ENCODE measurements at regions not wholly inside any gene's neighbourhood (a gene's known extent, or its start where the extent isn't known, plus 50 kb on each side); places are given as distances from the start of the nearest gene placed in this dataset.
"Not testable (repeated sequence)": the region's sequence is repeated elsewhere in the genome, so short reads cannot be mapped to it uniquely, and the experiment has no call there.

DNA sequence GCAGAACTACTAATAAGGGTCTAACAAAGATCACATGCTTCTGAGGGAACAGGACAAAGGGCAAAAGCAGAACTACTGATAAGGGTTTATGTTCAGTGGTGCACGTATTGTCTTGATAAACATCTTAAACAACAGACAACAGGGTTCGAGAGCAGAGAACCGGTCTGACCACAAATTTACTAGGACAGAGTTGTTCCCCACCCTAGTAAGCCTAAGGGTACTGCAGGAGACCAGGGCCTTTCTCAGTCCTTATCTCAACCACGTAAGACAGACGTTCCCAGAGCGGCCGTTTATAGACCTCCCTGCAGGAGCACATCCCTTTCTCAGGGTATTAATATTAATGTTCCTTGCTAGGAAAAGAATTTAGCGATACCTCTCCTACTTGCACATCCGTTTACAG lies 1089.5 kb upstream of the ATXN8OS start:
- TF ChIP-seq YY1 (IDR thresholded peaks at IDR 0.05; ENCODE audit: insufficient read depth, insufficient read length); ZNF274 (IDR thresholded peaks at IDR 0.05; ENCODE audit: low read depth, low read length): not testable (repeated sequence)
